GM12891 (cell line): ENCODE measurements at regions not wholly inside any gene's neighbourhood (a gene's known extent, or its start where the extent isn't known, plus 50 kb on each side); places are given as distances from the start of the nearest gene placed in this dataset.
"Not testable (repeated sequence)": the region's sequence is repeated elsewhere in the genome, so short reads cannot be mapped to it uniquely, and the experiment has no call there.

Experiments
- PAX5 ChIP-seq: IDR thresholded peaks from 2 replicates; pipeline ENCODE4 v1.6.1; 2011; ENCODE audit warnings: low read length, moderate library complexity, mild to moderate bottlenecking; ENCODE audit not compliant: insufficient read depth, severe bottlenecking
- POLR2A ChIP-seq: IDR thresholded peaks from 2 replicates; pipeline ENCODE4 v1.6.1; 2011; ENCODE audit warnings: low read depth, low read length, control low read depth
- POLR2AphosphoS5 ChIP-seq: IDR thresholded peaks from 2 replicates; pipeline ENCODE4 v1.6.1; 2011; ENCODE audit warnings: low read depth, low read length, control low read depth
- SPI1 ChIP-seq: IDR thresholded peaks from 2 replicates; pipeline ENCODE4 v1.6.1; 2011; ENCODE audit warnings: low read depth, low read length, control low read depth
- TAF1 ChIP-seq: IDR thresholded peaks from 2 replicates; pipeline ENCODE4 v1.6.1; 2011; ENCODE audit warnings: low read depth, low read length, control low read depth

DNA sequence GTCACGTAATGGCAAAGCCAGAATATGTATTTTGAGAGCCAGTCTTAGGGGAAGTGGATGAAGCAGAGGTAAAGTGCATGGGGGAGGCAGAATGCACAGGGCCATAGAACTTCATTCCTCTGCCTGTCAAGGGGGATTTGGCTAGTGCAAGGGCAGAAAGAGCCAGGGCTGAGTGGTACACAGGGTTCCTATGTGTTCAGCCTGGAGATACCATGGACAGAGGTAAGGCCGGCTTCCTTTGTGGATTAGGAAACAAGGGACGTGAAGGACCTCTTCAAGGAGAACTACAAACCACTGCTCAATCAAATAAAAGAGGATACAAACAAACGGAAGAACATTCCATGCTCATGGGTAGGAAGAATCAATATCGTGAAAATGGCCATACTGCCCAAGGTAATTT, 241.1 kb upstream of the ELAVL2 start:
- not testable (repeated sequence) for TF ChIP-seq POLR2A, POLR2AphosphoS5, TAF1, SPI1, PAX5
